Right lobe of liver (tissue), 4 donors: ENCODE measurements at regions not wholly inside any gene's neighbourhood (a gene's known extent, or its start where the extent isn't known, plus 50 kb on each side); places are given as distances from the start of the nearest gene placed in this dataset.

ENCODE experiments used
- CTCF ChIP-seq, 4 donors: fragments of 200-600 bp in 3 of 4; fragments of 450-650 bp in 1 of 4; IDR thresholded peaks; one replicate each; pipeline versions ENCODE4 v1.5.1 to v1.8.0; 2016 to 2022; ENCODE audit warnings: antibody characterized with exemption in 4 of 4, mild to moderate bottlenecking in 2 of 4
- POLR2A ChIP-seq: fragments of 450-650 bp; IDR thresholded peaks from one replicate; pipeline ENCODE4 v1.6.1; 2017; ENCODE audit warnings: antibody characterized with exemption, mild to moderate bottlenecking
- donor health status: DM: no; HTN: no; CAD: no.
- donor health status: DM: no; HTN: no; CAD: no.
- donor health status: DM: no; HTN: yes; CAD: no.

GRCh38 chr10:117647306-117647705, 104.8 kb downstream of the EMX2 start:
- no peak for TF ChIP-seq CTCF (IDR thresholded peaks at IDR 0.05)
- TF ChIP-seq POLR2A = no peak
